ENCODE measurements at regions not wholly inside any gene's neighbourhood (a gene's known extent, or its start where the extent isn't known, plus 50 kb on each side); places are given as distances from the start of the nearest gene placed in this dataset.
"Not testable (repeated sequence)": the region's sequence is repeated elsewhere in the genome, so short reads cannot be mapped to it uniquely, and the experiment has no call there.

GRCh38 chr11:28798286-28798685 is 690.1 kb downstream of the METTL15 start:
- no peaks in the 10 kb centered on the region for H3K9me3 ChIP-seq
- DNase-seq: no peak
- H3K27me3 ChIP-seq: no peaks in the 10 kb centered on the region
- H3K36me3 ChIP-seq: no peaks in the 10 kb centered on the region
- no peak overlapping the region for H3K27ac ChIP-seq
- no peak overlapping the region for H3K4me3 ChIP-seq (replicated peaks in 1 of 3)
- H3K4me1 ChIP-seq: no peaks in the 10 kb centered on the region
- TF ChIP-seq POLR2A (IDR thresholded peaks at IDR 0.05) (no peak), CTCF (IDR thresholded peaks at IDR 0.05) (no peak)
- intact Hi-C loops (cut with DNase I): no loop called here
- WGBS, 2 donors: 82 to 87% methylated on average over 2 of the region's 2 CpGs

- H3K4me1 ChIP-seq: no peaks in the 10 kb centered on the region
- intact Hi-C loops (cut with DNase I): no loop called here
- TF ChIP-seq POLR2A (IDR thresholded peaks at IDR 0.05) (no peak), CTCF (IDR thresholded peaks at IDR 0.05) (no peak)
- WGBS, 2 donors: 80 to 81% methylated on average over 3 of the region's 3 CpGs
- no peak overlapping the region for H3K27ac ChIP-seq
- H3K9me3 ChIP-seq: no peaks in the 10 kb centered on the region
- no peak for DNase-seq
- H3K36me3 ChIP-seq: no peaks in the 10 kb centered on the region
- no peaks in the 10 kb centered on the region for H3K27me3 ChIP-seq
- H3K4me3 ChIP-seq (replicated peaks in 1 of 3): no peak overlapping the region
These were observed 689.3 kb downstream of the METTL15 start for GRCh38 chr11:28797536-28797935.

- TF ChIP-seq POLR2A (IDR thresholded peaks at IDR 0.05): no peak
- no peak for TF ChIP-seq CTCF (IDR thresholded peaks at IDR 0.05)
- Histone ChIP-seq H3K4me3 (replicated peaks in 1 of 3) (no peak overlapping the region), H3K4me1 (no peaks in the 10 kb centered on the region), H3K27ac (no peak overlapping the region), H3K9me3 (no peaks in the 10 kb centered on the region), H3K36me3 (no peaks in the 10 kb centered on the region), H3K27me3 (no peaks in the 10 kb centered on the region)
- intact Hi-C loops (cut with DNase I): no loop called here
- no peak for DNase-seq
These were observed 686.2 kb downstream of the METTL15 start for GRCh38 chr11:28794405-28794804.

GRCh38 chr11:28793282-28793738 is 685.1 kb downstream of the METTL15 start:
- 90 to 94% methylated on average over 8 of the region's 8 CpGs for WGBS, 2 donors
- H3K4me3 ChIP-seq (replicated peaks in 1 of 3): no peak overlapping the region
- H3K27ac ChIP-seq: no peak overlapping the region
- H3K36me3 ChIP-seq: no peaks in the 10 kb centered on the region
- H3K4me1 ChIP-seq: no peaks in the 10 kb centered on the region
- no peaks in the 10 kb centered on the region for H3K27me3 ChIP-seq
- TF ChIP-seq POLR2A (IDR thresholded peaks at IDR 0.05): no peak
- no peak for TF ChIP-seq CTCF (IDR thresholded peaks at IDR 0.05)
- no peaks in the 10 kb centered on the region for H3K9me3 ChIP-seq
- no peak for DNase-seq
- intact Hi-C loops (cut with DNase I): no loop called here

- TF ChIP-seq POLR2A (IDR thresholded peaks at IDR 0.05) (no peak), CTCF (IDR thresholded peaks at IDR 0.05) (no peak)
- Histone ChIP-seq H3K4me1 (no peaks in the 10 kb centered on the region), H3K4me3 (replicated peaks in 1 of 3) (no peak overlapping the region), H3K9me3 (no peaks in the 10 kb centered on the region), H3K27me3 (no peaks in the 10 kb centered on the region), H3K36me3 (no peaks in the 10 kb centered on the region), H3K27ac (no peak overlapping the region)
- WGBS, 2 donors: 55 to 69% methylated on average over 1 to 2 of the region's 2 CpGs
- intact Hi-C loops (cut with DNase I): no loop called here
- no peak for DNase-seq
These were observed 684.7 kb downstream of the METTL15 start for GRCh38 chr11:28792856-28793255.

GRCh38 chr11:28787897-28788296 is 679.7 kb downstream of the METTL15 start:
- H3K4me3 ChIP-seq (replicated peaks in 1 of 3); intact Hi-C loops (cut with DNase I); H3K9me3 ChIP-seq; H3K27me3 ChIP-seq; H3K27ac ChIP-seq; DNase-seq; H3K4me1 ChIP-seq; H3K36me3 ChIP-seq: not testable (repeated sequence)
- 79 to 83% methylated on average over 2 of the region's 2 CpGs for WGBS, 2 donors

Measured in thyroid gland (tissue), 4 donors.